Activated B cell treated with CpG ODN at 0.5 μM for 24 hours (primary cell): ENCODE measurements at regions not wholly inside any gene's neighbourhood (a gene's known extent, or its start where the extent isn't known, plus 50 kb on each side); places are given as distances from the start of the nearest gene placed in this dataset.

Experiments
- ATAC-seq: fragments of 200-7000 bp; cut with Tn5 transposase; one replicate; pipeline ENCODE4 v1.10.0; 2021; ENCODE audit warnings: low read depth, mild to moderate bottlenecking, moderate library complexity
- CTCF ChIA-PET: fragments of 350-600 bp; sonication (Branson Sonifier 250); formaldehyde crosslinking; loops from one replicate; lab custom pipeline; 2021; ENCODE audit warnings: antibody characterized with exemption; lab: Charles Lee
- POLR2A ChIA-PET: fragments of 350-600 bp; sonication (Branson Sonifier 250); formaldehyde crosslinking; loops from one replicate; lab custom pipeline; 2021; ENCODE audit warnings: antibody characterized with exemption; lab: Charles Lee
- DNase-seq: peaks from one replicate; pipeline ENCODE4 v3.0.0; 2022
- H3K27ac Mint-ChIP-seq: one replicate; pipeline ENCODE4 v1.8.0; 2020; ENCODE audit warnings: mixed read lengths
- H3K27me3 Mint-ChIP-seq: one replicate; pipeline ENCODE4 v1.8.0; 2021; ENCODE audit warnings: mixed read lengths
- H3K36me3 Mint-ChIP-seq: one replicate; pipeline ENCODE4 v1.8.0; 2021; ENCODE audit warnings: low read depth, mixed read lengths
- H3K4me1 Mint-ChIP-seq: one replicate; pipeline ENCODE4 v1.8.0; 2021; ENCODE audit warnings: mixed read lengths
- H3K4me3 Mint-ChIP-seq: one replicate; pipeline ENCODE4 v1.8.0; 2020; ENCODE audit warnings: mild to moderate bottlenecking, mixed read lengths
- H3K9me3 Mint-ChIP-seq: one replicate; pipeline ENCODE4 v1.8.0; 2020; ENCODE audit warnings: mixed read lengths
- CTCF ChIP-seq: fragments of 200-600 bp; IDR thresholded peaks from one replicate; pipeline ENCODE4 v1.8.0; 2022; ENCODE audit warnings: antibody characterized with exemption, mild to moderate bottlenecking
- intact Hi-C: fragments of 100-400 bp; cut with micrococcal nuclease; formaldehyde crosslinking; loops from one replicate; pipeline ENCODE4 v1.15.1; 2024

DNA sequence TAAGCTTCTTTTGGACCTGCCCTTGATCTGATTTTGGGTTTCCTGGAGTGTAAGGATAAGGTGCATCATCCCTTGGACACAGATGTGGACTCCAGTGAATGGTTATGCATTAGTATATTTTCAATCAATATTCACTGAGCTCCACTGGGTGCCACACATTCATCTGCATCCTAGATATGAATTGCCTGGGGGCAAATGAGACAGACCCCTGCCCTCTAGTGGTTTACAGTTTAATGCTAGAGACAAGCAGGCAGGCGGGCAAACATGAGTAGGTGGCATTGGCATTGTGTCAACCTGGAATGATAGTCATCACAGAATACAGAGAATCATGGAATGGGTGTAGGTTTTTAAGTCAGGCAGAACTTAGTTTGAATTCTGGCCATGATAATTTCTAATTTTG is 252.5 kb upstream of the SOX14 start:
- no peak for DNase-seq
- intact Hi-C loops: no loop called here
- no peaks in the 10 kb centered on the region for H3K4me1 Mint-ChIP-seq
- no peaks in the 10 kb centered on the region for H3K36me3 Mint-ChIP-seq
- CTCF ChIA-PET: no interaction called here
- H3K4me3 Mint-ChIP-seq: no peak overlapping the region
- no peak for TF ChIP-seq CTCF
- no peak for ATAC-seq
- POLR2A ChIA-PET: no interaction called here
- H3K27me3 Mint-ChIP-seq: no peaks in the 10 kb centered on the region
- H3K27ac Mint-ChIP-seq: no peak overlapping the region
- peaks cover 2% of the 10 kb centered on the region for H3K9me3 Mint-ChIP-seq

- no peak for TF ChIP-seq CTCF
- ChIA-PET POLR2A (no interaction called here), CTCF (no interaction called here)
- Mint-ChIP-seq H3K9me3 (no peaks in the 10 kb centered on the region), H3K36me3 (no peaks in the 10 kb centered on the region), H3K4me1 (no peaks in the 10 kb centered on the region), H3K27ac (no peak overlapping the region), H3K27me3 (no peaks in the 10 kb centered on the region), H3K4me3 (no peak overlapping the region)
- ATAC-seq (no peak), DNase-seq (no peak)
- intact Hi-C loops: no loop called here
Observed at GRCh38 chr3:137514853-137515252, 249.3 kb upstream of the SOX14 start.

GRCh38 chr3:137519602-137520001 is 244.5 kb upstream of the SOX14 start:
- no peak for ATAC-seq

DNA sequence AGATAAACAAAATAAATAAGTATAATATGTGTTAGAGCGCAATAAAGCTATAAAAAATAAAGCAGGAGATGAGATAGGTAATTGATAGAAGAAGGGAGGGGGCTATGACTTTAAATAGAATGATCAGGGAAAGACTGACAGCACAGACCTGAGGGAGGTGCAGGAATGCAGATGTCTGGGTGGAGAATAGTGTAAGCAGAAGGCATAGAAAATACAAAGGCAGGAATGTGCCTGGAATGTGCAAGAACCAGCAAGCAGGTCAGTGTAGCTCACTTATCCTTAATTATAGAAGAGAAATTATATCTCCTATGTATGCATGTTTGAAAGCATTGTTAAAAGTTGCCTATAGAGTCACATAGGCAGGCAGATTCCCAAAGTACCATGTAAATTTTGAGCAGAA is 239.4 kb upstream of the SOX14 start:
- intact Hi-C loops: no loop called here
- Mint-ChIP-seq H3K4me1 (no peaks in the 10 kb centered on the region), H3K27ac (no peak overlapping the region), H3K36me3 (no peaks in the 10 kb centered on the region), H3K27me3 (no peaks in the 10 kb centered on the region), H3K9me3 (no peaks in the 10 kb centered on the region), H3K4me3 (no peak overlapping the region)
- DNase-seq (no peak), ATAC-seq (no peak)
- TF ChIP-seq CTCF: no peak
- ChIA-PET POLR2A (no interaction called here), CTCF (no interaction called here)

More at GRCh38 chr3:137519602-137520001, 244.5 kb upstream of the SOX14 start:
- no peaks in the 10 kb centered on the region for H3K27me3 Mint-ChIP-seq
- DNase-seq: no peak
- CTCF ChIA-PET: no interaction called here
- no peak overlapping the region for H3K27ac Mint-ChIP-seq
- H3K9me3 Mint-ChIP-seq: no peaks in the 10 kb centered on the region
- intact Hi-C loops: no loop called here
- no peak for TF ChIP-seq CTCF
- POLR2A ChIA-PET: no interaction called here
- H3K36me3 Mint-ChIP-seq: no peaks in the 10 kb centered on the region
- no peaks in the 10 kb centered on the region for H3K4me1 Mint-ChIP-seq
- H3K4me3 Mint-ChIP-seq: no peak overlapping the region

DNA sequence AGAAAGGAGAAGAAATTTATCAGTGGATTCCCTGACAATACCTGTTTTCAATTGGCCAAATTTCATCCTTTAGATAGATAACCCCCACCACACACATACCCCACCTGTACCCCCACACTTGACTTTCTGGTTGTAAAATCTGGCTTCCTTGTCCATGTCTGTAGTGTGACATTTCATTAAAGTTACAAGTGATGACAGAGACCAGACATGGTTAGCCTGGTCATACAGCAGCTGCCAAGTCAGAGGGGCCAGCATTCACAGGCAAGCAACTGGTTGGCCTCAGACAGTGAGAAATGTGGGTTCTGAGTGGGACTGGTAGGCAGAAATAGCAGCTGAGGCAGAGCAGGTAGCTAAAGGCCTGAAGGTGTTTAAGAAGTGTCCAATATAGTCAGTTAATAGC is 238.6 kb upstream of the SOX14 start:
- Mint-ChIP-seq H3K9me3 (no peaks in the 10 kb centered on the region), H3K4me1 (no peaks in the 10 kb centered on the region), H3K27me3 (no peaks in the 10 kb centered on the region), H3K4me3 (no peak overlapping the region), H3K36me3 (no peaks in the 10 kb centered on the region), H3K27ac (no peak overlapping the region)
- ATAC-seq (no peak), DNase-seq (no peak)
- no peak for TF ChIP-seq CTCF
- POLR2A ChIA-PET: no interaction called here
- CTCF ChIA-PET: no interaction called here
- intact Hi-C loops: no loop called here
